Endothelial cell of umbilical vein (primary cell): ENCODE measurements at regions not wholly inside any gene's neighbourhood (a gene's known extent, or its start where the extent isn't known, plus 50 kb on each side); places are given as distances from the start of the nearest gene placed in this dataset.

Experiments
- BruUV-seq: library from RNA; stranded (reverse); fragments of 400-500 nt; replicated peaks from 2 replicates; lab custom pipeline; 2021; lab: Mats Ljungman, UMichigan
- CTCF ChIA-PET: fragments of 300-600, 350-600 bp; sonication (Branson Sonifier 250); formaldehyde crosslinking; loops from one replicate; lab custom pipeline; 2021; ENCODE audit warnings: antibody characterized with exemption, inconsistent platforms; lab: Charles Lee
- POLR2A ChIA-PET: fragments of 300-600, 350-600 bp; sonication (Branson Sonifier 250); formaldehyde crosslinking; loops from one replicate; lab custom pipeline; 2021; ENCODE audit warnings: antibody characterized with exemption, inconsistent platforms; lab: Charles Lee
- DNase-seq: peaks from one replicate; pipeline ENCODE4 v3.0.0-alpha.2; 2011; ENCODE audit warnings: low read depth, low spot score
- FAIRE-seq: peaks from 2 replicates; lab custom pipeline; 2011; peaks lifted over from hg19 to GRCh38; lab: Jason Lieb, UNC
- H2AFZ ChIP-seq: 2 replicates; pipeline ENCODE4 v1.6.0; 2012; ENCODE audit warnings: low read depth, low read length, control low read depth, inconsistent platforms
- H3K27ac ChIP-seq: 2 replicates; pipeline ENCODE4 v1.5.1; 2011; ENCODE audit warnings: low read depth, mild to moderate bottlenecking, control low read depth, low read length, moderate library complexity; ENCODE audit not compliant: insufficient read depth
- H3K27me3 ChIP-seq, 2 experiments: 2 replicates each; pipeline versions ENCODE4 v1.6.0 to v1.6.1; 2011; ENCODE audit warnings: low read length in 2 of 2, mixed read lengths in 1 of 2; ENCODE audit not compliant: control insufficient read depth in 2 of 2, insufficient read depth in 2 of 2
- H3K36me3 ChIP-seq, 2 experiments: 2 replicates in 1 of 2; 3 replicates in 1 of 2; pipeline ENCODE4 v1.5.1; 2011; ENCODE audit warnings: low read length in 2 of 2, mild to moderate bottlenecking in 1 of 2, moderate library complexity in 1 of 2; ENCODE audit not compliant: control insufficient read depth in 2 of 2, insufficient read depth in 2 of 2; ENCODE audit errors: extremely low read depth in 1 of 2
- H3K4me1 ChIP-seq: 3 replicates; pipeline ENCODE4 v1.5.1; 2011; ENCODE audit warnings: mild to moderate bottlenecking, low read length; ENCODE audit not compliant: control insufficient read depth, insufficient read depth; ENCODE audit errors: extremely low read depth
- H3K4me2 ChIP-seq: 2 replicates; pipeline ENCODE4 v1.6.1; 2011; ENCODE audit warnings: low read length, control low read depth, mixed read lengths; ENCODE audit not compliant: insufficient read depth
- H3K4me3 ChIP-seq, 3 experiments: fragments of 200-600 bp in 1 of 3; sonication (generic), shearing (Covaris generic) in 1 of 3; replicated peaks in 1 of 3; 2 replicates each; pipeline ENCODE4 v1.5.1; 2011 to 2016; ENCODE audit warnings: control low read depth in 3 of 3, low read length in 3 of 3, mild to moderate bottlenecking in 2 of 3, inconsistent platforms in 1 of 3, low read depth in 1 of 3, moderate library complexity in 1 of 3; ENCODE audit not compliant: insufficient read depth in 1 of 3
- H3K79me2 ChIP-seq: 2 replicates; pipeline ENCODE4 v1.6.0; 2012; ENCODE audit warnings: low read length, inconsistent platforms; ENCODE audit not compliant: control insufficient read depth, insufficient read depth
- H3K9ac ChIP-seq: replicated peaks from 2 replicates; pipeline ENCODE3; 2011; ENCODE audit warnings: low read length, control low read depth; ENCODE audit not compliant: insufficient read depth; ENCODE audit errors: extremely low read depth
- H3K9me1 ChIP-seq: replicated peaks from 3 replicates; pipeline ENCODE4 v1.6.0; 2011; ENCODE audit warnings: mild to moderate bottlenecking, low read length; ENCODE audit not compliant: control insufficient read depth, insufficient read depth; ENCODE audit errors: extremely low read depth
- H3K9me3 ChIP-seq: replicated peaks from 2 replicates; pipeline ENCODE4 v1.5.1; 2012; ENCODE audit warnings: low read length, inconsistent platforms; ENCODE audit not compliant: control insufficient read depth, insufficient read depth
- H4K20me1 ChIP-seq: replicated peaks from 2 replicates; pipeline ENCODE3; 2011; ENCODE audit warnings: mild to moderate bottlenecking, low read length; ENCODE audit not compliant: control insufficient read depth, insufficient read depth; ENCODE audit errors: extremely low read depth
- EZH2 ChIP-seq: IDR thresholded peaks from 2 replicates; pipeline ENCODE4 v1.6.1; 2012; ENCODE audit warnings: borderline replicate concordance, low read depth, mild to moderate bottlenecking, moderate library complexity, low read length, inconsistent platforms; ENCODE audit not compliant: severe bottlenecking
- MYC ChIP-seq: IDR thresholded peaks from one replicate; pipeline ENCODE4 v1.6.1; 2011; ENCODE audit warnings: mild to moderate bottlenecking, low read depth, low read length
- POLR2A ChIP-seq: IDR thresholded peaks from 2 replicates; pipeline ENCODE4 v1.6.1; 2012; ENCODE audit warnings: low read depth, mild to moderate bottlenecking, control low read depth, low read length
- POLR2AphosphoS5 ChIP-seq: IDR thresholded peaks from 2 replicates; pipeline ENCODE4 v1.6.1; 2012; ENCODE audit warnings: low read depth, mild to moderate bottlenecking, control low read depth, low read length, moderate library complexity; ENCODE audit not compliant: insufficient read depth
- dilution Hi-C: fragments of 300-500 bp; cut with MboI; formaldehyde crosslinking; loops from one replicate; pipeline ENCODE4 v1.15.0; 2019; ENCODE audit warnings: low sequenced_read_pairs; ENCODE audit not compliant: extremely low pct_ligation_motif_present
- intact Hi-C: fragments of 100-400 bp; cut with micrococcal nuclease; formaldehyde crosslinking; loops from one replicate; pipeline ENCODE4 v1.10.0; 2022
- TF ChIP-seq, protein P1 (sequence below): IDR thresholded peaks from 2 replicates; pipeline ENCODE4 v1.6.1; 2011; ENCODE audit not compliant: insufficient read depth, insufficient read length
- TF ChIP-seq, protein P2 (sequence below), 2 donors: IDR thresholded peaks; 1 replicate in 1 of 2; 2 replicates in 1 of 2; pipeline ENCODE4 v1.5.1; 2011; ENCODE audit warnings: low read length in 2 of 2, mild to moderate bottlenecking in 2 of 2, moderate library complexity in 2 of 2, control low read depth in 1 of 2, inconsistent platforms in 1 of 2, low read depth in 1 of 2; ENCODE audit not compliant: insufficient read depth in 1 of 2; ENCODE audit errors: extremely low read depth in 1 of 2

GRCh38 chr21:38188037-38188436 lies 68.8 kb upstream of the KCNJ15 start:
- no peak overlapping the region for H3K27ac ChIP-seq
- no peak for DNase-seq
- no peaks in the 10 kb centered on the region for H3K4me1 ChIP-seq
- no peaks in the 10 kb centered on the region for H3K9me1 ChIP-seq
- ChIA-PET POLR2A (no interaction called here), CTCF (interaction anchor here (1.1 to 1.5 kb wide), 3 partner anchors 12 to 58 kb away, joined by 3 to 5 read pairs (median 3); no protein-coding TSS in a partner anchor)
- H4K20me1 ChIP-seq, result no peaks in the 10 kb centered on the region
- no peak overlapping the region for H3K9ac ChIP-seq
- no peak overlapping the region for H3K4me3 ChIP-seq
- no peaks in the 10 kb centered on the region for H3K27me3 ChIP-seq
- H3K4me2 ChIP-seq, result no peak overlapping the region
- no peaks in the 10 kb centered on the region for H3K79me2 ChIP-seq
- BruUV-seq, result no TSS peak
- H2AFZ ChIP-seq, result no peak overlapping the region
- no peak for FAIRE-seq
- dilution Hi-C loops, result no loop called here
- intact Hi-C loops, result no loop called here
- H3K9me3 ChIP-seq, result no peaks in the 10 kb centered on the region
- H3K36me3 ChIP-seq, result no peaks in the 10 kb centered on the region
- TF ChIP-seq, protein P1, sequence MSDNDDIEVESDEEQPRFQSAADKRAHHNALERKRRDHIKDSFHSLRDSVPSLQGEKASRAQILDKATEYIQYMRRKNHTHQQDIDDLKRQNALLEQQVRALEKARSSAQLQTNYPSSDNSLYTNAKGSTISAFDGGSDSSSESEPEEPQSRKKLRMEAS, result no peak
- no peak for TF ChIP-seq POLR2AphosphoS5
- TF ChIP-seq, protein P2, sequence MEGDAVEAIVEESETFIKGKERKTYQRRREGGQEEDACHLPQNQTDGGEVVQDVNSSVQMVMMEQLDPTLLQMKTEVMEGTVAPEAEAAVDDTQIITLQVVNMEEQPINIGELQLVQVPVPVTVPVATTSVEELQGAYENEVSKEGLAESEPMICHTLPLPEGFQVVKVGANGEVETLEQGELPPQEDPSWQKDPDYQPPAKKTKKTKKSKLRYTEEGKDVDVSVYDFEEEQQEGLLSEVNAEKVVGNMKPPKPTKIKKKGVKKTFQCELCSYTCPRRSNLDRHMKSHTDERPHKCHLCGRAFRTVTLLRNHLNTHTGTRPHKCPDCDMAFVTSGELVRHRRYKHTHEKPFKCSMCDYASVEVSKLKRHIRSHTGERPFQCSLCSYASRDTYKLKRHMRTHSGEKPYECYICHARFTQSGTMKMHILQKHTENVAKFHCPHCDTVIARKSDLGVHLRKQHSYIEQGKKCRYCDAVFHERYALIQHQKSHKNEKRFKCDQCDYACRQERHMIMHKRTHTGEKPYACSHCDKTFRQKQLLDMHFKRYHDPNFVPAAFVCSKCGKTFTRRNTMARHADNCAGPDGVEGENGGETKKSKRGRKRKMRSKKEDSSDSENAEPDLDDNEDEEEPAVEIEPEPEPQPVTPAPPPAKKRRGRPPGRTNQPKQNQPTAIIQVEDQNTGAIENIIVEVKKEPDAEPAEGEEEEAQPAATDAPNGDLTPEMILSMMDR (IDR thresholded peaks at IDR 0.05; ENCODE audit: extremely low read depth in 1 of 2, insufficient read depth in 1 of 2, low read depth in 1 of 2, low read length in 2 of 2), result no peak
- no peak for TF ChIP-seq MYC
- TF ChIP-seq EZH2, result no peak
- no peak for TF ChIP-seq POLR2A

GRCh38 chr21:38196036-38196435 lies 60.8 kb upstream of the KCNJ15 start:
- dilution Hi-C loops, result no loop called here
- CTCF ChIA-PET, result interaction anchor here (1.0 kb wide), 1 partner anchor 156 kb away, joined by 3 read pairs; no protein-coding TSS in a partner anchor

More at GRCh38 chr21:38196036-38196435, 60.8 kb upstream of the KCNJ15 start:
- Histone ChIP-seq H4K20me1 (no peaks in the 10 kb centered on the region), H3K36me3 (no peaks in the 10 kb centered on the region), H2AFZ (peak overlapping the region; percentile 22), H3K27ac (no peak overlapping the region), H3K79me2 (no peaks in the 10 kb centered on the region), H3K9me3 (no peaks in the 10 kb centered on the region), H3K4me3 (no peak overlapping the region), H3K4me1 (peaks cover 4% of the 10 kb centered on the region), H3K9me1 (no peaks in the 10 kb centered on the region), H3K9ac (no peak overlapping the region), H3K4me2 (no peak overlapping the region), H3K27me3 (no peaks in the 10 kb centered on the region)
- intact Hi-C loops, result loop anchor here (2.0 kb wide), 1 partner anchor 25 kb away; no protein-coding TSS in a partner anchor
- peak; percentile 24 for FAIRE-seq
- POLR2A ChIA-PET, result no interaction called here
- TF ChIP-seq POLR2A (no peak), POLR2AphosphoS5 (no peak)
- DNase-seq, result peak; percentile 35
- no TSS peak for BruUV-seq
